HepG2 (cell line): ENCODE measurements at regions not wholly inside any gene's neighbourhood (a gene's known extent, or its start where the extent isn't known, plus 50 kb on each side); places are given as distances from the start of the nearest gene placed in this dataset.

Experiments
- ZNF652 ChIP-seq: IDR thresholded peaks from 2 replicates; pipeline ENCODE4 v1.6.1; 2016; ENCODE audit warnings: low read depth, borderline replicate concordance
- ZNF850 ChIP-seq: sonication (generic); formaldehyde crosslinking; conservative IDR thresholded peaks from 2 replicates; pipeline ENCODE4 v1.9.0; 2021; ENCODE audit warnings: mild to moderate bottlenecking, missing genetic modification reagents

- TF ChIP-seq ZNF850 (CRISPR knock-in tag) (no peak), ZNF652 (CRISPR knock-in tag) (no peak)
Observed at GRCh38 chr2:144086965-144087364, 433.0 kb downstream of the ZEB2 start.
